ENCODE measurements at regions not wholly inside any gene's neighbourhood (a gene's known extent, or its start where the extent isn't known, plus 50 kb on each side); places are given as distances from the start of the nearest gene placed in this dataset.

- no peak for TF ChIP-seq CTCF (IDR thresholded peaks at IDR 0.05; ENCODE audit: insufficient read depth, low read depth, low read length)
- TF ChIP-seq EZH2 (IDR thresholded peaks at IDR 0.05; ENCODE audit: insufficient read depth, low read length), result no peak
Measured at GRCh38 chr6:165915022-165915770, 252.2 kb upstream of the PDE10A start.
